HG02885 (cell line): ENCODE measurements at regions not wholly inside any gene's neighbourhood (a gene's known extent, or its start where the extent isn't known, plus 50 kb on each side); places are given as distances from the start of the nearest gene placed in this dataset.
A peak's percentile ranks its signal among the peaks of the same experiment; 100 is the strongest.

Experiments
- ATAC-seq: cut with Tn5 transposase; IDR thresholded peaks from one replicate; pipeline ENCODE4 v1.9.1; 2021; ENCODE audit warnings: mild to moderate bottlenecking; ENCODE audit not compliant: unreplicated experiment, poor library complexity

DNA sequence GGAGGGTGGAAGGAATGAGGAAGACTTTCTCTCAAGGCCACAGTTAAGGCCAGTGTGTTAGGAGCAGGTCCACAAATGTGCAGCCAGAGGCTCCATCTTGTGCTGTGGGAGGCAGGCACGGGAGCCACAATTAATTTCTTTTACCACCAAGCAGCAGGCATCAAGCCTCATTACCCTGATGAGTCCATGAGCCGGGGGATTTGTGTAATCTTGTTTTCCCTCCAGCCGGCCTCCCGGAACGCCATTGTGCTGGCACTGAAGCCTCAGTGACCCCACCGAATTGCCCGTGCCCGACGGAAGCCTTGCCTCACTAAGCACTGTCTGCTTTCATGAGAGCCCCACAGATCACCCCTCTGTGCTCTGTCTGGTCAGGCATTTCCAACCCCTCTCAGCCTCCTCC lies 154.7 kb upstream of the STX18 start:
- ATAC-seq = no peak

DNA sequence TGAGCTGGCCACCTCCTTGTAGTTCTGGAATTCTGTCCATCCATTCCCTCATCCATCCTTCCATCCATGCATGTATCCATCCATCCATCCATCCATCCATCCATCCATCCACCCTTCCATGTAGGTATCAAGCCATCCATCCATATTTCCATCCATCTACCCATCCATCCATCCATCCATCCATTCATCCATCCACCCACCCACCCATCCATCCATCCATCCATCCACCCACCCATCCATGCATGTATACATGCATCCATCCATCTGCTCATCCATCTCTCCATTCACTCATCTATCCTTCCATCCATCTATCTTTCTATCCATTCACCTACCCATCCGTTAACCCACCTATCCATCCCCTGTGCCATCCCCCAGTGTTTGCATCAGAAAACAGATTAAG lies 153.6 kb upstream of the STX18 start:
- ATAC-seq = no peak

GRCh38 chr4:4694827-4695226 lies 153.0 kb upstream of the STX18 start:
- ATAC-seq = no peak

- no peak for ATAC-seq
Observed at GRCh38 chr4:4694296-4694772, 152.5 kb upstream of the STX18 start.

DNA sequence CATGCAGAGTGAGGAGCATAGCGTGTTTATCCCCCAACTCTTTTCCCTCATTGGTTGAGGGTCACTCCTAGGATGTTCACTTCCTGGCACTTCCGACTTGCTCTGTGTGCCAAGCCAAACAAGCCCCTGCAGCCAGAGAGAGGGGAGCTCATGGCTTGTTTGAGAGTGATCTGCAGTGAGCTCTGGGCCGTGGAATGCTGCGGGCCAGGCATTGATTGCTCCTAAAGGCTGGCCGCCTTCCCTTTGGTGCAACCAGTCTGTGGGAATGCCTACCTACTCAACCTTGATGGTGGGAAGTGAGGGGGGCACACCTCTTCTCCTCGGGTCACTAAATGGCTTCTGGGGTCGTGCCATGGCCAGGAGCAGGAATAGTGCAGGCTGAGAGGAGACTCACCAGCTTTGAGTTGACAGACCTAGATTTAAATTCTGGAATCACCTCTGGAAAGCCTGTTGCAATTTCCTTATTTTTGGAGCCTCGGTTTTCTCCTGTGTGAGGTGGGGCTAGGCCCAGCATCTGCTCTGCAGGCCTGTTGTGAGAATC lies 152.0 kb upstream of the STX18 start:
- ATAC-seq = no peak

DNA sequence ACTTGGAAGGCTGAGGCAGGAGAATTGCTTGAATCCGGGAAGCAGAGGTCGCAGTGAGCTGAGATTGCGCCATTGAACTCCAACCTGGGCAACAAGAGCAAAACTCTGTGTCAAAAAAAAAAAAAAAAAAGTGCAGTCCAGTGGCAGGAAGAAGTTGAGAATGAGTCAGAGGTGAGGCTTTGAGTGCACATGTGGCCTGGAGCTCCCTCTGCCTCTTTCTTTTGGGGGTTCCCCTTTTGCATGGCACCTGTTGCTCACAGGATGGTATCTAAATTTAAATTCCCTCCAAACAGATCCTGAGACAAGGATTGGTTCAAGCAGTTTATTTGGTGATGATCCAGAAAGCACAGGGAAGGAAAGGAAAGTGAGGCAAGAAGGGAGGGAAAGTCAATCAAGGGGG lies 151.4 kb upstream of the STX18 start:
- ATAC-seq = peak; percentile 34

DNA sequence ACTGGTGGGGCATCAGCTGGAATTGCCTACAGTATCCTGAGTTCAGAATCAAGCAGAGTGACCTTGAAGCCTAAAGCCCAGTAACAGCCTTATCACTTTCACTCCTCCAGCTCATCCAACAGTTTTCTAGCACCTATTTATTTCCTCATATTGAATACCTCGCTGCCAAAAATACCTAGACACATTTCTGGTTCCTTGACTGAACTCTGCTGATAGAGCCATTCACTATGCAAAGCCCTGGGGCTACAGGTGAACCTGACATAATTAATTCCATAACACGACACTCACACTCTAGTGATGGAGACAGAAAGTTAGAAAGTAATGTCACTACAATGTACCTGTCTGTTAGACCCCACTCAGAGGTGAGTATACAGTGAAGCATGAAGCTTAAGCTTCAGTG lies 149.0 kb upstream of the STX18 start:
- ATAC-seq = no peak

DNA sequence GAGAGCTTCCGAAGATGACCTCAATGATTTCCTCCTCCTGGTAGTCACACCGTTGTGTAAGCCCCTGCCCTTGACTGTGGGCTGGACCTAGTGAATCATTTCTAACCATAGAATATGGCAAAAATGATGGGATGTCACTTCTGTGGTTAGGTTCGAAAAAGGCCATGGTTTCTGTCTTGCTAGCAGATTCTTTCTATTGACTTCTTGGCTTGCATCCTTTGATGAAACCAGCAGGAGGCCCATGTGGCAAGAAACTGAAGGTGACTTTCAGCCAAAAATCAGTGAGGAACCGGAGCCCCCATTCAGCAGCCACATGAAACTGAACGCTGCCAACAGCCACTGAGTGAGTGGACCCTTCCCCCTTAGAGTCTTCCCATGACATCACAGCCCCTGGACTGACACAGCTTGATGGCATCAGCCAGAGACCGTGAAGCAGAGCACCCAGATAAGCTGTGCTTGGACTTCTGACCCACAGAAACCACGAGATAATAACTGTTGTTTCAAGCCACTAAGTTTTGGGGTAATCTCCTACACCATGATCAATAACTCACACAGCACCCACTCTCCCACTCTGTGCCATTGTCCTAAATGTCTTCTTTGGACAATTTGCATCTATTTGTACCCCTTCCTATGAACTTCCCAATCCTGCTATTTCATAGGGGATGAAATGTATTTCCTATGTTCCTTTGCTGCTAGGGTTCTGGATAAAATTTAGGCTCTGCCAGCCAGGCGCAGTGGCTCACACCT lies 148.0 kb upstream of the STX18 start:
- peak; percentile 88 for ATAC-seq

GRCh38 chr4:4687935-4688727 lies 146.3 kb upstream of the STX18 start:
- no peak for ATAC-seq

DNA sequence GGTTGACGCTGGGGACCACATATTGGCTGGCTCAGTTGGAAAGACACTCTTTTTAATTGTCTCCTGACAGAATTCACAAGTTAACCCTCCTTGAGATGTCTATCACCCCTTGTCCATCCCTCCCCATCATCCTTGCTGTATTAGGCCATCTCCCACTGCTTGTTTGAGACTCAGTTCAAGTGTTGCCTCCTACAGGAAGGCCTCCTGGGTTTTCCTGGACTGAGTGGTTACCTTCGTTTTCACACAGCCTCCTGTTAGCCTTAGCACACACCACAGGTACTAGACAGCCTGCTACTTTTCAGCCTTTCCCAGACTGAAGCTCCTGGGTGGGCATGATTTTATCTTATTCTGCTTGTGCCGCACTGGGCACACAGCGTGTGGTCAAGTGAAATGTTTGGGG lies 145.3 kb upstream of the STX18 start:
- ATAC-seq = no peak

- no peak for ATAC-seq
Observed at GRCh38 chr4:4685810-4686795, 144.3 kb upstream of the STX18 start.

GRCh38 chr4:4681653-4682052 lies 139.8 kb upstream of the STX18 start:
- ATAC-seq = no peak

- ATAC-seq = no peak
Observed at GRCh38 chr4:4680758-4681157, 138.9 kb upstream of the STX18 start.

- ATAC-seq = no peak
Observed at GRCh38 chr4:4680243-4680642, 138.4 kb upstream of the STX18 start.

DNA sequence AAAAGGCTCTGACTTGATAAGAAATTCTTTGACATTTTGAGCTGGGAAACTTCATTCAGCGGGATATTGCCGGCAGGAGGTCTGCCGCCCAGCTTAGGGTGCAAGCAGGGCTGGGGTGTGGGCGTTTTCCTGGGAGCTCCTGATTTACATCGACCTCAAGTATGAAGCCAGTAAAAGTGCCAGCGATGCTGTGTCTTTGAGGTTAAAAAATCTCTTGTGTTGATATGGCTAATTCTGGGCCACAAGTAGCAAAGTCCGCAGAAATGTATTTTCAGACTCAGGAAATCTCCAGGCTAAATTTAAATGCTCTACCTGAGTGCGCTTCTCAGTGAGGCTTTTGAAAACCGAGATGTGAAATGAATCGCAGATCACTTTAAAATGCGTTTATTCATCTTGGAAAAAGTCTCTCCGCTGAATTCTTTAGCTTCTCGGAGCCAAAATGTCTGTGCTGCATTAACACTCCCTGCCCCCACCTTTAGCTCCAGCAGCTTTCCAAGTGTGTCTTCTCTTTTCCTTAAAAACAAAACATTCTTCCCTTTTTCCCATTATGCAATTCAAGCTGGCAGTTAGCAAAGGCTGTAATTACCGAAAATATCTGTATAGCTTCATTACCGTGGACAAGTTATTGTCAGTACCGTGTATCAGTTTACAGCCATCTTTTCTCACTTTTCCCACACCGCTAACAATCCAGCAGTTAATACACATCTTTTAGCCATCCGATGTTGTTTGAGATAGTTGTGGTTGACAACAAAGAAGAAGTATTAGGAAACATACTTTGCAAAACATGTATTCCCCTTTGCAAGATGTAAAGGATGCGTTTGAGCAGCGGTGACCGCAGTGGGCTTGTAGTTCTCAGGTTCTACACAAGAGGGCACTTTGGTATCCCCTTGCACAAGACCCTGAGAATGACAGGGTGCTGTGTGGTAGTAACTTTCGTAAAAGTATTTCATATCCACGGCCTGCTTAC lies 136.0 kb upstream of the STX18 start:
- ATAC-seq = no peak

DNA sequence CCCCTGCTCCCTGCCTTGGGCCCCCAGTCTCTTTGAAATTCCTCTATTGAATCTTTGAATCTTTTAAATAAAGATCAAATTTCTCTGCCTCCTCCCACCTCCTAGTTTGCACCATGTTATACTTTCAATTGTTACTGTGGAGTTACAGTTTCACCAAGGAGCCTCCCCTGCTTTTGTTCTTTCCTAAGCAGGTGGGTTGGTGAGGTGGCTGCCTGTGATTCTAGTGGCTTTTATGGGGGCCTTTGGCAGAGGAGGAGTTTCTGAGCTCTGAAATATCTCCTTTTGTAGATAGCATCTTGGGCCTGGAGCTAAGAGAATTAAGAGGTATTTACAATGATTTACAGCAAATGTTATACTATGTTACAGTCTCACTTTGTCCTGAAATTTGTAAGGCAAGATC lies 133.8 kb upstream of the STX18 start:
- ATAC-seq = no peak

GRCh38 chr4:4675051-4675581 lies 133.3 kb upstream of the STX18 start:
- ATAC-seq = no peak

- ATAC-seq = no peak
Observed at GRCh38 chr4:4673070-4673469, 131.2 kb upstream of the STX18 start.

DNA sequence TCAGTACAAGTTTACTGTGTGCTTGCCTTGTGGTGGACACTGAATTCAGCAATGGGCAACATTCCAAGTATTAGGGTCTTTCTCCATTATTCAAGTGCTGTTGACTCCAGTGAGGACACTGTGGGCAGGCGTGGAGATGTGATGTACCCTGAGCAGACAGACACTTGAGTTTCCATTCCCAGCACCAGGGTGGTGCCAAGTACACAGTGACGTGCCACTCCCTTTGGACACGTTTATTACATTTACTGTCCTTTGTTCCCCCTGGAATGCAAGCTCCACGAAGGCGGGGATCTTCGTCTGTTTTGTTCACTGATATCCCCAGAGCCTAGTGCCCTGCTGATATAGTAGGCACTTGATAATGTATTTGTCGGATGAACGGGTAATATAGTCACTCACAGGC lies 130.6 kb upstream of the STX18 start:
- ATAC-seq = no peak
